ENCODE measurements at regions not wholly inside any gene's neighbourhood (a gene's known extent, or its start where the extent isn't known, plus 50 kb on each side); places are given as distances from the start of the nearest gene placed in this dataset.

DNA sequence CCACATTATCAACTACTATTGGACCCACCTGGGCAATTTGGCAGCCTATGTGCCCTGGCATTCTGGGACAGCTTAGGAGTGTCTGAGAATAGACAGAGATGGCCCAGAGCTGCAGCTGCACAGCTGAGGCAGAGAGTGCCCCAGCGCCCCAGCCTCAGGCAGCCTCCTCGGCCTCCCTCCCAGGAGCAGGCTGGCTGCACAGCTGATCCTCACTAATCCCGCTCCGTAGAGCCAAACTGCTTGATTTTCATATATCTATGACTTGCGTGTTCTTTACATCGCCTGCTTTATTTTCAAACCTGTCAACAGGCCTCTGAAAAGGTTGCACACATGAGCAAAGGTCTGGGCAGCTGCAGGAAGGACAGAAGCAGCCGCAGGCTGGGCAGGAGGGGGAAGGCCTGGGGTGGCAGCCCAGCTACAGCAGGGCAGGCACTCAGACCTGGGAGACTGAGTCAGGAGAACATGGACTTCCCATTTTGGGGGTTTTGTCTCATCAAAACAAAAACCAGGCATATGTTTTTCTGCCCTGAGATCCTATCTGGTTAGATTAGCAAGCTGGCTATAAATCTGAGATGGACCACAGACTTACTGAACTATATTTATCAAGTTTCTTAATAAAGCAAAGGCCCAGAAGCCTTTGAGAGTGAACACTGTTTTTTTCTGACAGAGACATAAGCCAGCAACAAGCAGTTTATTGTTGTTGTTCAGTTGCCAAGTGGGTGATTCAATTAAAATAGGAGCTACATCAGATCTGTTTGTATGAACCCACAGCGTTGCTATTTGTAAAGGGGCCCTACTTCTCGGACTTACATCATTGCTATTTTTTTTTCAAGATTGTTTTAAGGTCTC lies 301.8 kb upstream of the DUSP10 start:
- Histone ChIP-seq H3K4me2 (ENCODE audit: low read length) (no peak overlapping the region), H2AFZ (ENCODE audit: low read depth, low read length) (no peak overlapping the region)

DNA sequence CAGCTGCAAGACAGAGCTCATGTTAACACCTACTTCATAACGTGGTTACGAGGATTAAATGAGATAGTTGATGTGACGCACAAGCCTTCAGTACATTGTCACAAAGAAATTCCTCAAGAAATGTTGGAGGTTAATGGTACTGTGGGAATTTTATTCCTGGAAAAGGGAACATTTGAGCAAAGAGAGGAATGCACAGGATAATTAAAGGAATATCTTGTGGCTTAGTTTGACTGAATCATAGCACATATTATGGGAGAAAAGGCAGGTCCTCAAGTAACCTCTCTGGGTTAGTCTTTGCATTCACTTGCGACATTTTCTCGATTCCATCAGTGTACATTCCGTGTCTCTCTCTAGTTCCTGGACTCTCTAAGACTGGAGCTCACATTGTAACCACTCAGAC lies 300.2 kb upstream of the DUSP10 start:
- TF ChIP-seq EZH2phosphoT487 (IDR thresholded peaks at IDR 0.05; ENCODE audit: low read depth): no peak
- TF ChIP-seq CTCF (IDR thresholded peaks at IDR 0.05; ENCODE audit: low read depth, low read length): no peak
- H3K9ac ChIP-seq (ENCODE audit: low read length): no peak overlapping the region
- H3K27ac ChIP-seq (ENCODE audit: low read length): no peak overlapping the region
- peaks cover 9% of the 10 kb centered on the region for H3K4me1 ChIP-seq (ENCODE audit: low read length)
- no peaks in the 10 kb centered on the region for H4K20me1 ChIP-seq (ENCODE audit: insufficient read depth, low read length)
- no peak overlapping the region for H3K4me3 ChIP-seq (ENCODE audit: low read length)
- no peaks in the 10 kb centered on the region for H3K9me3 ChIP-seq (ENCODE audit: insufficient read depth, low read length)
- no peaks in the 10 kb centered on the region for H3K36me3 ChIP-seq (replicated peaks; ENCODE audit: low read depth, low read length)
- H3K27me3 ChIP-seq (ENCODE audit: low read depth, low read length): no peaks in the 10 kb centered on the region
- no peaks in the 10 kb centered on the region for H3K79me2 ChIP-seq (ENCODE audit: low read length)
- 0 out of 2 replicates have a peak overlapping the region, but pooled peaks have one; percentile 9 for H3K4me2 ChIP-seq (ENCODE audit: low read length)
- no peak overlapping the region for H2AFZ ChIP-seq (ENCODE audit: low read depth, low read length)

More for the DNA sequence above, 301.8 kb upstream of the DUSP10 start:
- H4K20me1 ChIP-seq (ENCODE audit: insufficient read depth, low read length): no peaks in the 10 kb centered on the region
- no peaks in the 10 kb centered on the region for H3K79me2 ChIP-seq (ENCODE audit: low read length)
- H3K9me3 ChIP-seq (ENCODE audit: insufficient read depth, low read length): no peaks in the 10 kb centered on the region
- no peak overlapping the region for H3K9ac ChIP-seq (ENCODE audit: low read length)
- H3K4me3 ChIP-seq (ENCODE audit: low read length): no peak overlapping the region
- H3K27ac ChIP-seq (ENCODE audit: low read length): no peak overlapping the region
- TF ChIP-seq CTCF (IDR thresholded peaks at IDR 0.05; ENCODE audit: low read depth, low read length) (no peak), EZH2phosphoT487 (IDR thresholded peaks at IDR 0.05; ENCODE audit: low read depth) (no peak)
- H3K36me3 ChIP-seq (replicated peaks; ENCODE audit: low read depth, low read length): no peaks in the 10 kb centered on the region
- no peaks in the 10 kb centered on the region for H3K27me3 ChIP-seq (ENCODE audit: low read depth, low read length)
- H3K4me1 ChIP-seq (ENCODE audit: low read length): peaks cover 17% of the 10 kb centered on the region

GRCh38 chr1:222040955-222041354 lies 299.1 kb upstream of the DUSP10 start:
- H3K4me1 ChIP-seq (ENCODE audit: low read length): peaks cover 9% of the 10 kb centered on the region
- no peaks in the 10 kb centered on the region for H3K27me3 ChIP-seq (ENCODE audit: low read depth, low read length)
- H3K4me2 ChIP-seq (ENCODE audit: low read length): no peak overlapping the region
- H3K36me3 ChIP-seq (replicated peaks; ENCODE audit: low read depth, low read length): no peaks in the 10 kb centered on the region
- TF ChIP-seq EZH2phosphoT487 (IDR thresholded peaks at IDR 0.05; ENCODE audit: low read depth) (no peak), CTCF (IDR thresholded peaks at IDR 0.05; ENCODE audit: low read depth, low read length) (no peak)
- H2AFZ ChIP-seq (ENCODE audit: low read depth, low read length): no peak overlapping the region
- H3K9ac ChIP-seq (ENCODE audit: low read length): no peak overlapping the region
- H3K9me3 ChIP-seq (ENCODE audit: insufficient read depth, low read length): no peaks in the 10 kb centered on the region
- no peak overlapping the region for H3K27ac ChIP-seq (ENCODE audit: low read length)
- H4K20me1 ChIP-seq (ENCODE audit: insufficient read depth, low read length): no peaks in the 10 kb centered on the region
- no peaks in the 10 kb centered on the region for H3K79me2 ChIP-seq (ENCODE audit: low read length)
- H3K4me3 ChIP-seq (ENCODE audit: low read length): no peak overlapping the region

DNA sequence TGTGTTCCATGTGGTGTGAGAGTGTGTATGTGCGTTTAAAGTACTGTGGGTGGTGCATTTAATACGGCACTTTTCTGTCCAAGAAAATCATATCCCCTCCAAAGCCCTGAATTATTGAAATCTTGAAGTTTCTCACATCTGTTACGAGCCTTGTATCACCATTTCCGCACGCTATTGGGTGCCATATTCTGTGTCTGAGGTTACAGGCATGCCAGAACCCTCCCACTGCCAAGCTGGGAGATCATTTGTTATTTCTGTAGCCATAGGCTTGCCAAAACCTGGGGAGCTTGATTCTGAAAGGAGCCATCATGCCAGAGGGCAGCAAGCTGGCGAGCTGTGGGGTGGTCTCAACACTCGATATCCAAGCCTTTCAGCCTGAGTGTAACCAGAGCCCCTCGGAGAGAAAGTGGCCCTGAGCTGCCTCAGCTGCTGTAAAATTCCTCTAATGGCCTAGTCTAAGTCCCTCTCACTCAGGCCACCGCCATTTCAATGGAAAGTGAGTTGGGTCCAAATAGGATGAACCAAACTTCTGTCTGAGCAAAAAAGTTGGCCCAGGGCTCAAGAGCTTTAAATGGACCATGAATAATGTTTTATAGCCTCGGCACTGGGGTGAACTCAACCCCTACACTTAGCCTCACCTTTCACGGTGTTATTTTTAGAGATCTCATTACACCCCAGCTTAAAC lies 298.4 kb upstream of the DUSP10 start:
- Histone ChIP-seq H3K4me2 (ENCODE audit: low read length) (no peak overlapping the region), H3K79me2 (ENCODE audit: low read length) (no peaks in the 10 kb centered on the region)
- TF ChIP-seq CTCF (IDR thresholded peaks at IDR 0.05; ENCODE audit: low read depth, low read length): no peak

More for the DNA sequence above, 298.4 kb upstream of the DUSP10 start:
- Histone ChIP-seq H3K36me3 (replicated peaks; ENCODE audit: low read depth, low read length) (no peaks in the 10 kb centered on the region), H3K9ac (ENCODE audit: low read length) (no peak overlapping the region), H3K9me3 (ENCODE audit: insufficient read depth, low read length) (no peaks in the 10 kb centered on the region), H3K4me3 (ENCODE audit: low read length) (no peak overlapping the region), H3K27me3 (ENCODE audit: low read depth, low read length) (no peaks in the 10 kb centered on the region), H3K4me1 (ENCODE audit: low read length) (peaks cover 9% of the 10 kb centered on the region), H4K20me1 (ENCODE audit: insufficient read depth, low read length) (no peaks in the 10 kb centered on the region), H2AFZ (ENCODE audit: low read depth, low read length) (no peak overlapping the region), H3K27ac (ENCODE audit: low read length) (no peak overlapping the region)
